ENCODE measurements at regions not wholly inside any gene's neighbourhood (a gene's known extent, or its start where the extent isn't known, plus 50 kb on each side); places are given as distances from the start of the nearest gene placed in this dataset.

DNA sequence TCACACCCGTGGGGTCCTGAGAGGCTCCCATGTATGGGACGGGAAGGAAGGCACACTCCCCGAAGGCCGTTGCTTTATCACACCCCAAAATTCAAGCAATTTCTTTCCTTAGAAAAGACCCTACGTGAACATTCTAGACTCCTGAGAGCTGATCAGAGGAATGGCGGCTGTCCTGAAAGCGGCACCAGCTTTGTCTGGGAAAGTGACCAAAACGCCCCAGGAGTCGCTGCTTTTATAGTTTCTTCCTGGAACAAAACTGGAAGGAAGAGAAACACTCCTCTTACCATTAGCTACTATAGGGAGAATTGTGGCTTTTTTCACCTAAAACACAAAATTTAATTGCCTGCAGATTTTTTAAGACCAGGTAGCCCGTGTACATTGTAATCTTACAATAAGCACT, 261.8 kb upstream of the RNF32 start:
- Histone ChIP-seq H3K4me1 (ENCODE audit: control insufficient read depth, insufficient read depth, low read length) (no peaks in the 10 kb centered on the region), H3K27ac (ENCODE audit: low read length) (no peak overlapping the region), H3K4me3 (ENCODE audit: low read depth in 2 of 2, low read length in 2 of 2) (no peak overlapping the region), H3K9me3 (ENCODE audit: control insufficient read depth, insufficient read depth, low read depth, low read length) (no peaks in the 10 kb centered on the region), H3K36me3 (ENCODE audit: control insufficient read depth, insufficient read depth, low read length) (no peaks in the 10 kb centered on the region), H3K27me3 (ENCODE audit: control insufficient read depth, insufficient read depth, low read length) (peaks cover 9% of the 10 kb centered on the region)
- ATAC-seq = no peak
- intact Hi-C loops (cut with micrococcal nuclease; ENCODE audit: unreplicated experiment) (no loop called here), in situ Hi-C loops (cut with HindIII; ENCODE audit: low pct_unique_long_range_greater_than_20kb, low sequenced_read_pairs) (no loop called here)
- DNase-seq (ENCODE audit: low read depth, low spot score) = no peak
- CTCF ChIA-PET = no interaction called here
- POLR2A ChIA-PET = no interaction called here
- TF ChIP-seq, protein P1, sequence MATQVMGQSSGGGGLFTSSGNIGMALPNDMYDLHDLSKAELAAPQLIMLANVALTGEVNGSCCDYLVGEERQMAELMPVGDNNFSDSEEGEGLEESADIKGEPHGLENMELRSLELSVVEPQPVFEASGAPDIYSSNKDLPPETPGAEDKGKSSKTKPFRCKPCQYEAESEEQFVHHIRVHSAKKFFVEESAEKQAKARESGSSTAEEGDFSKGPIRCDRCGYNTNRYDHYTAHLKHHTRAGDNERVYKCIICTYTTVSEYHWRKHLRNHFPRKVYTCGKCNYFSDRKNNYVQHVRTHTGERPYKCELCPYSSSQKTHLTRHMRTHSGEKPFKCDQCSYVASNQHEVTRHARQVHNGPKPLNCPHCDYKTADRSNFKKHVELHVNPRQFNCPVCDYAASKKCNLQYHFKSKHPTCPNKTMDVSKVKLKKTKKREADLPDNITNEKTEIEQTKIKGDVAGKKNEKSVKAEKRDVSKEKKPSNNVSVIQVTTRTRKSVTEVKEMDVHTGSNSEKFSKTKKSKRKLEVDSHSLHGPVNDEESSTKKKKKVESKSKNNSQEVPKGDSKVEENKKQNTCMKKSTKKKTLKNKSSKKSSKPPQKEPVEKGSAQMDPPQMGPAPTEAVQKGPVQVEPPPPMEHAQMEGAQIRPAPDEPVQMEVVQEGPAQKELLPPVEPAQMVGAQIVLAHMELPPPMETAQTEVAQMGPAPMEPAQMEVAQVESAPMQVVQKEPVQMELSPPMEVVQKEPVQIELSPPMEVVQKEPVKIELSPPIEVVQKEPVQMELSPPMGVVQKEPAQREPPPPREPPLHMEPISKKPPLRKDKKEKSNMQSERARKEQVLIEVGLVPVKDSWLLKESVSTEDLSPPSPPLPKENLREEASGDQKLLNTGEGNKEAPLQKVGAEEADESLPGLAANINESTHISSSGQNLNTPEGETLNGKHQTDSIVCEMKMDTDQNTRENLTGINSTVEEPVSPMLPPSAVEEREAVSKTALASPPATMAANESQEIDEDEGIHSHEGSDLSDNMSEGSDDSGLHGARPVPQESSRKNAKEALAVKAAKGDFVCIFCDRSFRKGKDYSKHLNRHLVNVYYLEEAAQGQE (IDR thresholded peaks at IDR 0.05; ENCODE audit: insufficient read depth in 1 of 2, low read depth in 2 of 2, low read length in 1 of 2) = no peak
- TF ChIP-seq POLR2AphosphoS5 (IDR thresholded peaks at IDR 0.05; ENCODE audit: low read depth, low read length) = no peak
- TF ChIP-seq SIN3A (IDR thresholded peaks at IDR 0.05; ENCODE audit: borderline replicate concordance, insufficient read depth, low read depth, low read length) = no peak
- TF ChIP-seq, protein P2, sequence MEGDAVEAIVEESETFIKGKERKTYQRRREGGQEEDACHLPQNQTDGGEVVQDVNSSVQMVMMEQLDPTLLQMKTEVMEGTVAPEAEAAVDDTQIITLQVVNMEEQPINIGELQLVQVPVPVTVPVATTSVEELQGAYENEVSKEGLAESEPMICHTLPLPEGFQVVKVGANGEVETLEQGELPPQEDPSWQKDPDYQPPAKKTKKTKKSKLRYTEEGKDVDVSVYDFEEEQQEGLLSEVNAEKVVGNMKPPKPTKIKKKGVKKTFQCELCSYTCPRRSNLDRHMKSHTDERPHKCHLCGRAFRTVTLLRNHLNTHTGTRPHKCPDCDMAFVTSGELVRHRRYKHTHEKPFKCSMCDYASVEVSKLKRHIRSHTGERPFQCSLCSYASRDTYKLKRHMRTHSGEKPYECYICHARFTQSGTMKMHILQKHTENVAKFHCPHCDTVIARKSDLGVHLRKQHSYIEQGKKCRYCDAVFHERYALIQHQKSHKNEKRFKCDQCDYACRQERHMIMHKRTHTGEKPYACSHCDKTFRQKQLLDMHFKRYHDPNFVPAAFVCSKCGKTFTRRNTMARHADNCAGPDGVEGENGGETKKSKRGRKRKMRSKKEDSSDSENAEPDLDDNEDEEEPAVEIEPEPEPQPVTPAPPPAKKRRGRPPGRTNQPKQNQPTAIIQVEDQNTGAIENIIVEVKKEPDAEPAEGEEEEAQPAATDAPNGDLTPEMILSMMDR (IDR thresholded peaks at IDR 0.05) = no peak
- no peak for TF ChIP-seq TCF7L2 (IDR thresholded peaks at IDR 0.05; ENCODE audit: low read depth, low read length)
- BruUV-seq (replicated peaks) = no TSS peak

DNA sequence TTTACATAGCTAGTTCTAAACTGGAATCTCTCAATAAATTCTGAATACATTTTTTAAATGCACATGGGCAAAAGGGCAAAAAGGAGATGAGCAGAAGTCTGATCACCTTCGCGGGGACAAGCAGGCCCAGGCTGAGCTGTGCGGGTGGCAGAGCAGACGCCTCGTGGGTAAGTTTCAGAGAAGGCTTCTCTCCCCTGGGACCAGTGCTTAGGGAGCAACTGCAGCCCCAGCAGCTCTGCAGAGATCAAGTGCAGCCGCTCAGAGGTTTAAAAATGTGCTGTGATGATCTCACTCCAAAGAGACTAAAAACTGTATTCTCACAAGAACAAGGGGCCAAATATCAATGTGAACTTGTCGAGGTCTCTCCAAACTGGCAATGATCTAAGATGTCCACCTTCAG, 264.3 kb upstream of the RNF32 start:
- Histone ChIP-seq H3K27me3 (ENCODE audit: control insufficient read depth, insufficient read depth, low read length) (peaks cover 7% of the 10 kb centered on the region; the same call in 1 of the 2 replicates), H3K9me3 (ENCODE audit: control insufficient read depth, insufficient read depth, low read depth, low read length) (no peaks in the 10 kb centered on the region; the same call in 1 of the 2 replicates), H3K27ac (ENCODE audit: low read length) (no peak overlapping the region), H3K4me1 (ENCODE audit: control insufficient read depth, insufficient read depth, low read length) (no peaks in the 10 kb centered on the region), H3K4me3 (ENCODE audit: low read depth in 2 of 2, low read length in 2 of 2) (no peak overlapping the region), H3K36me3 (ENCODE audit: control insufficient read depth, insufficient read depth, low read length) (no peaks in the 10 kb centered on the region)
- TF ChIP-seq, protein P2 (IDR thresholded peaks at IDR 0.05) = no peak
- TF ChIP-seq TCF7L2 (IDR thresholded peaks at IDR 0.05; ENCODE audit: low read depth, low read length) = no peak
- TF ChIP-seq POLR2AphosphoS5 (IDR thresholded peaks at IDR 0.05; ENCODE audit: low read depth, low read length) = no peak
- TF ChIP-seq SIN3A (IDR thresholded peaks at IDR 0.05; ENCODE audit: borderline replicate concordance, insufficient read depth, low read depth, low read length) = no peak
- TF ChIP-seq, protein P1 (IDR thresholded peaks at IDR 0.05; ENCODE audit: insufficient read depth in 1 of 2, low read depth in 2 of 2, low read length in 1 of 2) = no peak
- in situ Hi-C loops (cut with HindIII; ENCODE audit: low pct_unique_long_range_greater_than_20kb, low sequenced_read_pairs) = no loop called here
- no peak for DNase-seq (ENCODE audit: low read depth, low spot score)
- no peak for ATAC-seq
- BruUV-seq (replicated peaks) = no TSS peak
- ChIA-PET POLR2A (no interaction called here), CTCF (no interaction called here)
- intact Hi-C loops (cut with micrococcal nuclease; ENCODE audit: unreplicated experiment) = no loop called here

Measured in Panc1 (cell line).